DMS53 treated with DMSO at 0.1 percent for 48 hours (cell line): ENCODE measurements at regions not wholly inside any gene's neighbourhood (a gene's known extent, or its start where the extent isn't known, plus 50 kb on each side); places are given as distances from the start of the nearest gene placed in this dataset.
"Not testable (repeated sequence)": the region's sequence is repeated elsewhere in the genome, so short reads cannot be mapped to it uniquely, and the experiment has no call there.

ENCODE experiments used
- DNase-seq: peaks from one replicate; lab custom pipeline; 2025; ENCODE audit not compliant: unreplicated experiment; lab: John Stamatoyannopoulos, UW

GRCh38 chr10:8830876-8831275 is 776.4 kb downstream of the GATA3 start:
- no peak for DNase-seq

DNA sequence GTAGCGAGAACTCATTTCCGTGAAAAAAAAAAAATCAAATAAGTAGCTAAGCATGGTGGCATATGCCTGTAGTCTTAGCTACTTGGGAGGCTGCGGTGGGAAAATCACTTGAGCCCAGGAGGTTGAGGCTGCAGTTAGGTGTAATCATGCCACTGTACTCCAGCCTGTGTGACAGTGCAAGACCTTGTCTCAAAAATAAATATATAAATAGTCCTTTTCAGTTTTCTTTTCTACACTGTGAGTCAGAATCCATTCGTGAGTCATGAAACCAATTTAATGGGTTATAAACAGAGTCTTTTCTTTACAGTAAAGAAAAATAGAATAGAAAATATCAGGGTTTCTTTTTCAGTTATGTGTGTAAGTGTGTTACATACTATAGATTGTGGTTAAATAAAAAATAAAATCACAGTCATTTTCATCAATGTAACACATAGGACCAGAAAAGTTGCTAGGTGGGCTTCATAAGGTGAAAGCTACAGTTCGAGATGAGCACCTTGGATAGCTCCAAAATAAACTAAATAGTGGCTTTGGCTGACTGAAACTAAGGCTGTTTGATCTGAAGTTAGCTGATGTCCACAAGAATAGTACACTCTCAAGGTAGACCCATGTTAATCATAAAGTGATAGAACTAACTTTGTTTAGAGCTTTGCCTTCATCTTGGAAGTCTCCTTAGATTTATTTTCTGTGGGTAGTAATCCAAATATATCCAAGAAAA is 781.1 kb downstream of the GATA3 start:
- DNase-seq: no peak

GRCh38 chr10:8840356-8840755 is 785.9 kb downstream of the GATA3 start:
- DNase-seq: no peak

GRCh38 chr10:8844141-8844540 is 789.7 kb downstream of the GATA3 start:
- no peak for DNase-seq

GRCh38 chr10:8852546-8852945 is 798.1 kb downstream of the GATA3 start:
- no peak for DNase-seq

DNA sequence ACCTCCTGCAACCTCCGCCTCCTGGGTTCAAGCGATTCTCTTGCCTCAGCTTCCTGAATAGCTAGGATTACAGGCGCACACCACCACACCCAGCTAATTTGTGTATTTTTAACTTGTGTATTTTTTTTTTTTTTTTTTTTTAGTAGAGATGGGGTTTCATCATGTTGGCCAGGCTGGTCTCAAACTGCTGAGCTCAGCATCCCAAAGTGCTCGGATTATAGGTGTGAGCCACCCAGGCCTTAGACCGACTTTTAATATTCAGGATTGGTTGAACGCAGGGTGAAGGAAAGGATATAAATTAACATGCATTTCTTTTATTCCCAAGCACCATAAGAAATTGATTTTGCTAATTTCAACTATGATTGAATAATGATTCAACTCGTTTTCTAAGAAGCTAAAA is 798.6 kb downstream of the GATA3 start:
- no peak for DNase-seq

DNA sequence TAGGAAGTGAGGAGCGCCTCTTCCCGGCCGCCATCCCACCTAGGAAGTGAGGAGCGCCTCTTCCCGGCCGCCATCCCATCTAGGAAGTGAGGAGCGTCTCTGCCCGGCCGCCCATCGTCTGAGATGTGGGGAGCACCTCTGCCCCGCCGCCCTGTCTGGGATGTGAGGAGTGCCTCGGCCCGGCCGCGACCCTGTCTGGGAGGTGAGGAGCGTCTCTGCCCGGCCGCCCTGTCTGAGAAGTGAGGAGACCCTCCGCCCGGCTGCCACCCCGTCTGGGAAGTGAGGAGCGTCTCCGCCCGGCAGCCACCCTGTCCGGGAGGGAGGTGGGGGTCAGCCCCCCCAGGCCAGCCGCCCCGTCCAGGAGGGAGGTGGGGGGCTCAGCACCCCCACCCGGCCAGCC is 814.4 kb downstream of the GATA3 start:
- not testable (repeated sequence) for DNase-seq

- DNase-seq: no peak
Measured at GRCh38 chr10:8873310-8873709, 818.8 kb downstream of the GATA3 start.

DNA sequence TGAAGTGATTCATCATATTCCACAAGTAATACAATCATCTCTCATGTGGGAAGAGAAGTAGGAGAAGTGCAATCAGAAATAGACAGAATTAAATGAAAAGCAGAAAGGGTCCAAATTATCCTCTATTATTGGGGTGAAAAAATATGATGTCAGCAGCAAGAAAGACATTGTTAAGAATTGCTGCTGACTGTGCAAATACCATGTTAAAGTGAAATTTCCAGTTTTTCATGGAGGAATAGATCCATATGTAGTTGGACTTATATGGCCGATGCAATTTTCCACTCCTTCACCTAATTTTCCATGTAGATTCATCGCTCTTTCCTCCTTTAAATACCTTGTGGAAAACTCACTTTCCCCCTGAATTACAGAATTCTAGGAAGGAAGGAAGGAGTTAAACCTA is 819.8 kb downstream of the GATA3 start:
- no peak for DNase-seq

DNA sequence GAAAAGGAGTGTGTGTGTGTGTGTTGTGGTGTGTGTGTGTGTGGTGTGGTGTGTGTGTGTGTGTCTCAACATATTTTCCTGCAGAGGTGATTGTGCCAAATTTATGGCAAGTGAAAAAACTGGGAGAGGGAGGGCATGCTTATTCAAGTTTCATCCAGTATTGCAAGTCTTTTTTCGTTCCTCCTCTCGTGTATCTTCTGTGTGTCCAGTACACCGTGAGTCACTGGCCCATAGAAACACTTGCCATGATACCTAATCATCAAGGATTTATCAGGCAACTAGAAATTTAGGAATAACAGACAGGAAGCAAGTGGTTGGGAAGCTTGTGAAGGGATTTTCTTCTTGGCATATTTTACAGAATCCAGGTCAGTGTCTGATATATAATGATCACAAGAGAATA is 820.5 kb downstream of the GATA3 start:
- no peak for DNase-seq

- no peak for DNase-seq
Measured at GRCh38 chr10:8876171-8876570, 821.7 kb downstream of the GATA3 start.

GRCh38 chr10:8889538-8889937 is 835.0 kb downstream of the GATA3 start:
- no peak for DNase-seq

- no peak for DNase-seq
Measured at GRCh38 chr10:8893102-8893501, 838.6 kb downstream of the GATA3 start.

GRCh38 chr10:8894148-8894547 is 839.7 kb downstream of the GATA3 start:
- no peak for DNase-seq

DNA sequence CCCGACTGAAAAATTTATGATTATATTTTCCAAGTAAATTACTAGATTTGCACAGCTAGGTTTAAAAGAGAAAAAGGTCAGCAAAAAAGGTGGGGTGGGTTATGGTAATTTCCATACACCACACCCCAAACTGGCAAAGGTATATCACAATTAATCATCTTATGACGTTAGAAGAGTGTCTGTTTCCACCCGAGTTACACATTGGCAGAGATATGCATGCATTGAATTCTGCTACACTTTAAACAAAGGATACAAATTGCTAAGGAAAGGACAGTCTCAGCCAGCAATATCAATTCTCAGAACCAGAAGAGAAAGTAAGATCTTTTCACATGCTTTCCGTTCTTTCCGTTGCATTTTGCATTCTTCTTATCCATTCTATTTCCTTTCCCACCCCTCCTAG is 843.3 kb downstream of the GATA3 start:
- DNase-seq: no peak

DNA sequence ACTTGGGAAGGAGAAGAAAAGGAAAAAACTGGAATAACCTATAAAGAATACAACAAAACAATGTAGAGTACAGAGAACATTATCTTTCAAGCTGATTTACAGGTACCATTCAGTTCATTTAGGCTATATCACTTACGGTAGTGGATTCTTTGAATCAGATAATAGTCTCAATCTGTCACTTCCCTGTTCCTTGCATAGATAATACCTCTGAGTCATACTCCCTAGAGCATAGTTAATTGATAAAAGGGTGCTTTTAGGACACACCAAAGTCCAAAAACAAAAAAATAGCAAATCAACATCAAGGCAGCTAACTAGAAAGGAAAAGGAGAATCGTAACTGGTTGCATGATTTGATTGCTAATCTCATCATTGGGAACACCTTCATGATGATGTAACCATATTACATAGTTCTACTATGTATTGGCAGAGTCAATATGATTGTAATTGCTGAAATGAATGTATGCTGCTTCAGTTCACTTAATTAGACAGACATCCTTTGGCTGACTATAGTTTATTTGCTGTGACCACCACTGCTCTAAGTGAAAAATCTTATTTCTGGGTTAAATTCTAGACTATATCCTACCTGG is 844.4 kb downstream of the GATA3 start:
- DNase-seq: no peak

DNA sequence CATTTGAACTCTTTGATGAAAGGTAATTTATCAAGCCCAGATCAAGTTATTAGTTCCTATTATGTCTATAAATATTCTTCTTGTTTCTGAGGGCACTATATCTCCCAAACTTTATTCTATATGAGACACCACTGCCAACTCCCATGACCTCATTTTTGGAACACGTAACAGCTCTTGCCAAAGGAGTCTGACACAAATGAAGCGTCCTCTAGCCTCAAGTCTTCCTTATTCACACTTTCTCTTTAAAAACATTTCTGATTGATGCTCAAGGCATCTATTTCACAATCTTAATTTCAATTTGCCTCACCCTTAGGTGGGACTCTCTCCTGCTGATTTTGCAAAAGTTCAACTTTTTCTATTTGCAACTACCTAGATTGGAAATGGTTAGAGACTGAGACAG is 848.4 kb downstream of the GATA3 start:
- DNase-seq: no peak

DNA sequence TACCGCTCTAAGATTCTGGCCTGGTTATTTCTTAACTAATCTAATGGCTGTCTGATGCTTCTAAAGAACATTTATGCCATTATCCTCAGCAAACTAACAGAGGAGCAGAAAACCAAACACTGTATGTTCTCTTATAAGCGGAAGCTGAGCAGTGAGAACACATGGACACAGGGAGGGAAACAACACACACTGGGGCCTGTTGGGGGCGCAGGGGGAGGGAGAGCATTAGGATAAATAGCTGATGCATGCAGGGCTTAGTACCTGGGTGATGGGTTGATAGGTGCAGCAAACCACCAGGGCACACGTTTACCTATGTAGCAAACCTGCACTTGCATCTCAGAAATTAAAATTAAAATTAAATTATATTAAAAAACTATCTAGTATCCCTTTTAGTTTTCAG is 853.5 kb downstream of the GATA3 start:
- no peak for DNase-seq

DNA sequence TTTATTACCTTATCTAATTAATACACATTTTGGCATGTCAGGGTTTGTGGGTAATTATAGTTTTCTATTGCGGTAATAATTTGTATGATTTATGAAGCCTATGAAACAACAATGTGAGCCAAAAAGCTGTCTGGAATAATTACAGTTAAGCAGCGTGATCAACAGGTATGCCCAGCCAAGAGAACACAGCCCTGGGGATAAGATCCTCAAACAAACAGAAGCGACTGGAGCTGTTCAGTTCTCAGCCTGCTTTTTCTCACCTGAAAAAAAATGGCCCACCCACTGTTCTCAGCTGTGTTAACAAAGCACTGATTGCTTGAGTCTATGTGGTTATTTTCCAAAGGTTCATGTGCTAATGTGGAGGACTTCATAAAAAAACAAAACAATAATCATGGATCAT is 855.8 kb downstream of the GATA3 start:
- no peak for DNase-seq

GRCh38 chr10:8911032-8911431 is 856.5 kb downstream of the GATA3 start:
- no peak for DNase-seq

DNA sequence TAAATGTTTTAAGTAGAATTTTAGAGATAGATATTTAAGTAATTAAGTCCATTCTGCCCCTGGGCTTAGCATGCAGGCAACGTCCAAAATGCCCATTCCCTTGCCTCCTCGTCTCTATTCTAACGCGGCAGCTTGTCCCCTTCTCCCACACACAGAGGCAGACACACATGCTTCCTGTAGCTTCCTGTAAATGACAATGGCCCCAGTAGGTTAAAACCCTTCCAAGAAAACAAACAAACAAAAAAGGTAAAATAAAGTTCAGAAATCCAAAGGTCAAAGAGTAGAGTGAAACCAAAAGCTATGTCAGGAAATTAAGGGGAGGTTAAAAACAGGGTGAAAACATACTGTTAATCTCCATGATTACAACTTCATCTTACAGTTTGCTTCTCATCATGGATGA is 857.6 kb downstream of the GATA3 start:
- DNase-seq: no peak

- no peak for DNase-seq
Measured at GRCh38 chr10:8913720-8914119, 859.2 kb downstream of the GATA3 start.

- DNase-seq: no peak
Measured at GRCh38 chr10:8919280-8919679, 864.8 kb downstream of the GATA3 start.
